ENCODE measurements at regions not wholly inside any gene's neighbourhood (a gene's known extent, or its start where the extent isn't known, plus 50 kb on each side); places are given as distances from the start of the nearest gene placed in this dataset.

- CTCF ChIA-PET = no interaction called here
- Histone ChIP-seq H3K27me3 (replicated peaks in 1 of 2; ENCODE audit: control insufficient read depth in 2 of 2, insufficient read depth in 2 of 2, low read length in 1 of 2) (no peaks in the 10 kb centered on the region; a peak in 1 of 4 replicates), H3K4me1 (ENCODE audit: control insufficient read depth, insufficient read depth, low read length) (no peaks in the 10 kb centered on the region), H2AFZ (ENCODE audit: control insufficient read depth, low read depth, low read length) (no peak overlapping the region), H3K4me2 (ENCODE audit: control insufficient read depth, insufficient read depth) (no peak overlapping the region), H3K9me3 (replicated peaks; ENCODE audit: control insufficient read depth, insufficient read depth, low read length) (no peaks in the 10 kb centered on the region), H3K36me3 (ENCODE audit: control insufficient read depth in 2 of 2, insufficient read depth in 2 of 2, low read length in 1 of 2) (no peaks in the 10 kb centered on the region), H3K27ac (ENCODE audit: control insufficient read depth, insufficient read depth) (no peak overlapping the region), H3K4me3 (no peak overlapping the region), H4K20me1 (ENCODE audit: control insufficient read depth, insufficient read depth) (no peaks in the 10 kb centered on the region), H3K79me2 (ENCODE audit: control insufficient read depth, insufficient read depth, low read length) (no peaks in the 10 kb centered on the region), H3K9ac (ENCODE audit: control insufficient read depth, insufficient read depth, low read length) (no peak overlapping the region)
- no peak for DNase-seq (ENCODE audit: low read depth, low spot score)
- intact Hi-C loops (cut with micrococcal nuclease; ENCODE audit: unreplicated experiment) = no loop called here
- RAD21 ChIA-PET (ENCODE audit: unreplicated experiment) = no interaction called here
- FAIRE-seq = no peak
- SMC1A ChIA-PET (ENCODE audit: uncharacterized antibody, unreplicated experiment) = no interaction called here
- in situ Hi-C loops (cut with MboI) = no loop called here
- no peak for ATAC-seq
- POLR2A ChIA-PET = no interaction called here
- no peak for TF ChIP-seq TCF3 (IDR thresholded peaks at IDR 0.05; ENCODE audit: borderline replicate concordance, insufficient read depth, low read depth, low read length)
- TF ChIP-seq, protein P1, sequence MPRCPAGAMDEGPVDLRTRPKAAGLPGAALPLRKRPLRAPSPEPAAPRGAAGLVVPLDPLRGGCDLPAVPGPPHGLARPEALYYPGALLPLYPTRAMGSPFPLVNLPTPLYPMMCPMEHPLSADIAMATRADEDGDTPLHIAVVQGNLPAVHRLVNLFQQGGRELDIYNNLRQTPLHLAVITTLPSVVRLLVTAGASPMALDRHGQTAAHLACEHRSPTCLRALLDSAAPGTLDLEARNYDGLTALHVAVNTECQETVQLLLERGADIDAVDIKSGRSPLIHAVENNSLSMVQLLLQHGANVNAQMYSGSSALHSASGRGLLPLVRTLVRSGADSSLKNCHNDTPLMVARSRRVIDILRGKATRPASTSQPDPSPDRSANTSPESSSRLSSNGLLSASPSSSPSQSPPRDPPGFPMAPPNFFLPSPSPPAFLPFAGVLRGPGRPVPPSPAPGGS (IDR thresholded peaks at IDR 0.05; ENCODE audit: borderline replicate concordance, insufficient read depth, low read depth, low read length, poor library complexity, severe bottlenecking) = peak; percentile 54
- WGBS (ENCODE audit: insufficient coverage, insufficient replicate concordance, low lambda C conversion rate, missing lambda C conversion rate) = 26% methylated on average over 11 of the region's 11 CpGs
- no TSS peak for BruUV-seq (replicated peaks)
Measured at GRCh38 chr2:118721817-118722551, 125.5 kb downstream of the EN1 start.

- WGBS (ENCODE audit: insufficient coverage, insufficient replicate concordance, low lambda C conversion rate, missing lambda C conversion rate) = 35% methylated on average over 4 of the region's 4 CpGs
- ATAC-seq = no peak
- ChIA-PET POLR2A (no interaction called here), RAD21 (ENCODE audit: unreplicated experiment) (no interaction called here), CTCF (no interaction called here), SMC1A (ENCODE audit: uncharacterized antibody, unreplicated experiment) (no interaction called here)
- Histone ChIP-seq H3K27ac (ENCODE audit: control insufficient read depth, insufficient read depth) (no peak overlapping the region), H3K36me3 (ENCODE audit: control insufficient read depth in 2 of 2, insufficient read depth in 2 of 2, low read length in 1 of 2) (no peaks in the 10 kb centered on the region), H3K4me1 (ENCODE audit: control insufficient read depth, insufficient read depth, low read length) (no peaks in the 10 kb centered on the region), H3K4me2 (ENCODE audit: control insufficient read depth, insufficient read depth) (no peak overlapping the region), H3K79me2 (ENCODE audit: control insufficient read depth, insufficient read depth, low read length) (no peaks in the 10 kb centered on the region), H3K9ac (ENCODE audit: control insufficient read depth, insufficient read depth, low read length) (no peak overlapping the region), H3K4me3 (no peak overlapping the region), H4K20me1 (ENCODE audit: control insufficient read depth, insufficient read depth) (no peaks in the 10 kb centered on the region), H3K27me3 (replicated peaks in 1 of 2; ENCODE audit: control insufficient read depth in 2 of 2, insufficient read depth in 2 of 2, low read length in 1 of 2) (no peaks in the 10 kb centered on the region; a peak in 1 of 4 replicates), H2AFZ (ENCODE audit: control insufficient read depth, low read depth, low read length) (no peak overlapping the region), H3K9me3 (replicated peaks; ENCODE audit: control insufficient read depth, insufficient read depth, low read length) (no peaks in the 10 kb centered on the region)
- no peak for TF ChIP-seq RAD21 (IDR thresholded peaks at IDR 0.05; ENCODE audit: insufficient read depth, low read depth, low read length)
- no peak for TF ChIP-seq KLF5 (IDR thresholded peaks at IDR 0.05; ENCODE audit: partially characterized antibody)
- no peak for TF ChIP-seq SP1 (IDR thresholded peaks at IDR 0.05; ENCODE audit: low read depth, low read length)
- no peak for TF ChIP-seq YY1 (IDR thresholded peaks at IDR 0.05; ENCODE audit: low read depth, low read length)
- TF ChIP-seq, protein P2, sequence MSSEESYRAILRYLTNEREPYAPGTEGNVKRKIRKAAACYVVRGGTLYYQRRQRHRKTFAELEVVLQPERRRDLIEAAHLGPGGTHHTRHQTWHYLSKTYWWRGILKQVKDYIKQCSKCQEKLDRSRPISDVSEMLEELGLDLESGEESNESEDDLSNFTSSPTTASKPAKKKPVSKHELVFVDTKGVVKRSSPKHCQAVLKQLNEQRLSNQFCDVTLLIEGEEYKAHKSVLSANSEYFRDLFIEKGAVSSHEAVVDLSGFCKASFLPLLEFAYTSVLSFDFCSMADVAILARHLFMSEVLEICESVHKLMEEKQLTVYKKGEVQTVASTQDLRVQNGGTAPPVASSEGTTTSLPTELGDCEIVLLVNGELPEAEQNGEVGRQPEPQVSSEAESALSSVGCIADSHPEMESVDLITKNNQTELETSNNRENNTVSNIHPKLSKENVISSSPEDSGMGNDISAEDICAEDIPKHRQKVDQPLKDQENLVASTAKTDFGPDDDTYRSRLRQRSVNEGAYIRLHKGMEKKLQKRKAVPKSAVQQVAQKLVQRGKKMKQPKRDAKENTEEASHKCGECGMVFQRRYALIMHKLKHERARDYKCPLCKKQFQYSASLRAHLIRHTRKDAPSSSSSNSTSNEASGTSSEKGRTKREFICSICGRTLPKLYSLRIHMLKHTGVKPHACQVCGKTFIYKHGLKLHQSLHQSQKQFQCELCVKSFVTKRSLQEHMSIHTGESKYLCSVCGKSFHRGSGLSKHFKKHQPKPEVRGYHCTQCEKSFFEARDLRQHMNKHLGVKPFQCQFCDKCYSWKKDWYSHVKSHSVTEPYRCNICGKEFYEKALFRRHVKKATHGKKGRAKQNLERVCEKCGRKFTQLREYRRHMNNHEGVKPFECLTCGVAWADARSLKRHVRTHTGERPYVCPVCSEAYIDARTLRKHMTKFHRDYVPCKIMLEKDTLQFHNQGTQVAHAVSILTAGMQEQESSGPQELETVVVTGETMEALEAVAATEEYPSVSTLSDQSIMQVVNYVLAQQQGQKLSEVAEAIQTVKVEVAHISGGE (CRISPR knock-in tag; IDR thresholded peaks at IDR 0.05) = no peak
- no peak for TF ChIP-seq FOS (IDR thresholded peaks at IDR 0.05; ENCODE audit: borderline replicate concordance, extremely low read depth, insufficient read length)
- TF ChIP-seq GABPA (IDR thresholded peaks at IDR 0.05; ENCODE audit: low read depth) = no peak
- TF ChIP-seq POU2F2 (IDR thresholded peaks at IDR 0.05; ENCODE audit: borderline replicate concordance, low read depth, low read length) = no peak
- no peak for TF ChIP-seq FOXK2 (IDR thresholded peaks at IDR 0.05)
- TF ChIP-seq CEBPB (IDR thresholded peaks at IDR 0.05; ENCODE audit: borderline replicate concordance in 1 of 2, low read depth in 2 of 2, low read length in 2 of 2) = no peak
- intact Hi-C loops (cut with micrococcal nuclease; ENCODE audit: unreplicated experiment) = no loop called here
- no peak for DNase-seq (ENCODE audit: low read depth, low spot score)
- in situ Hi-C loops (cut with MboI) = no loop called here
- FAIRE-seq = no peak
- no TSS peak for BruUV-seq (replicated peaks)
Measured at GRCh38 chr2:118720866-118721265, 126.6 kb downstream of the EN1 start.

Data from GM12878 (cell line).